OCI-M2 (cell line): ENCODE measurements at regions not wholly inside any gene's neighbourhood (a gene's known extent, or its start where the extent isn't known, plus 50 kb on each side); places are given as distances from the start of the nearest gene placed in this dataset.
"Not testable (repeated sequence)": the region's sequence is repeated elsewhere in the genome, so short reads cannot be mapped to it uniquely, and the experiment has no call there.

Experiments
- DNase-seq: peaks from one replicate; lab custom pipeline; 2025; ENCODE audit not compliant: unreplicated experiment; lab: John Stamatoyannopoulos, UW

- DNase-seq = no peak
Observed at GRCh38 chr2:147614979-147615470, 229.8 kb upstream of the ACVR2A start.

GRCh38 chr2:147614471-147614870, 230.4 kb upstream of the ACVR2A start:
- no peak for DNase-seq

GRCh38 chr2:147610496-147611040, 234.3 kb upstream of the ACVR2A start:
- no peak for DNase-seq

- no peak for DNase-seq
Observed at GRCh38 chr2:147609301-147609700, 235.5 kb upstream of the ACVR2A start.

- DNase-seq = no peak
Observed at GRCh38 chr2:147607379-147607778, 237.4 kb upstream of the ACVR2A start.

- no peak for DNase-seq
Observed at GRCh38 chr2:147603876-147604275, 241.0 kb upstream of the ACVR2A start.

- DNase-seq = no peak
Observed at GRCh38 chr2:147603447-147603846, 241.4 kb upstream of the ACVR2A start.

- no peak for DNase-seq
Observed at GRCh38 chr2:147600646-147601045, 244.2 kb upstream of the ACVR2A start.

GRCh38 chr2:147600223-147600622, 244.6 kb upstream of the ACVR2A start:
- DNase-seq = no peak

GRCh38 chr2:147595200-147595599, 249.6 kb upstream of the ACVR2A start:
- no peak for DNase-seq

- no peak for DNase-seq
Observed at GRCh38 chr2:147594038-147594437, 250.8 kb upstream of the ACVR2A start.

GRCh38 chr2:147592784-147593183, 252.0 kb upstream of the ACVR2A start:
- DNase-seq = not testable (repeated sequence)

GRCh38 chr2:147589127-147589526, 255.7 kb upstream of the ACVR2A start:
- DNase-seq = no peak

GRCh38 chr2:147588191-147588590, 256.6 kb upstream of the ACVR2A start:
- no peak for DNase-seq

GRCh38 chr2:147578529-147578928, 266.3 kb upstream of the ACVR2A start:
- no peak for DNase-seq

- DNase-seq = no peak
Observed at GRCh38 chr2:147577998-147578380, 266.8 kb upstream of the ACVR2A start.

- DNase-seq = no peak
Observed at GRCh38 chr2:147577323-147577997, 267.4 kb upstream of the ACVR2A start.

GRCh38 chr2:147575106-147575505, 269.7 kb upstream of the ACVR2A start:
- no peak for DNase-seq

GRCh38 chr2:147572622-147573021, 272.2 kb upstream of the ACVR2A start:
- no peak for DNase-seq

- no peak for DNase-seq
Observed at GRCh38 chr2:147569426-147569825, 275.4 kb upstream of the ACVR2A start.

GRCh38 chr2:147568109-147568508, 276.7 kb upstream of the ACVR2A start:
- no peak for DNase-seq

GRCh38 chr2:147567136-147567535, 277.7 kb upstream of the ACVR2A start:
- DNase-seq = no peak
